Progenitor cell of endocrine pancreas (in vitro differentiated cells): ENCODE measurements at regions not wholly inside any gene's neighbourhood (a gene's known extent, or its start where the extent isn't known, plus 50 kb on each side); places are given as distances from the start of the nearest gene placed in this dataset.
A peak's percentile ranks its signal among the peaks of the same experiment; 100 is the strongest.

Experiments used
- DNase-seq: peaks from one replicate; pipeline ENCODE4 v3.0.0; 2021; ENCODE audit warnings: low spot score; ENCODE audit not compliant: unreplicated experiment
- H3K27ac Mint-ChIP-seq: 2 replicates; pipeline ENCODE4 v1.8.0; 2021; ENCODE audit warnings: mild to moderate bottlenecking, moderate library complexity, mixed read lengths
- H3K27me3 Mint-ChIP-seq: 2 replicates; pipeline ENCODE4 v1.8.0; 2021; ENCODE audit warnings: mixed read lengths
- H3K36me3 Mint-ChIP-seq: 2 replicates; pipeline ENCODE4 v1.8.0; 2022; ENCODE audit warnings: mixed read lengths; ENCODE audit not compliant: insufficient read depth
- H3K4me1 Mint-ChIP-seq: 2 replicates; pipeline ENCODE4 v1.8.0; 2021; ENCODE audit warnings: low read depth, mixed read lengths
- H3K4me3 Mint-ChIP-seq: 2 replicates; pipeline ENCODE4 v1.8.0; 2021; ENCODE audit warnings: low read depth, mild to moderate bottlenecking, moderate library complexity, mixed read lengths
- H3K9me3 Mint-ChIP-seq: 2 replicates; pipeline ENCODE4 v1.8.0; 2021; ENCODE audit warnings: low read depth, mixed read lengths
- CTCF ChIP-seq: fragments of 200-600 bp; sonication (generic); IDR thresholded peaks from one replicate; pipeline ENCODE4 v1.5.0; 2021; ENCODE audit warnings: antibody characterized with exemption, mild to moderate bottlenecking; ENCODE audit not compliant: unreplicated experiment

GRCh38 chr7:131618391-131618790 is 62.0 kb upstream of the PODXL start:
- TF ChIP-seq CTCF, result no peak
- Mint-ChIP-seq H3K27me3 (peaks cover 33% of the 10 kb centered on the region), H3K4me3 (no peak overlapping the region), H3K36me3 (no peaks in the 10 kb centered on the region), H3K4me1 (peaks cover 2% of the 10 kb centered on the region), H3K27ac (no peak overlapping the region), H3K9me3 (no peaks in the 10 kb centered on the region)
- DNase-seq, result no peak

GRCh38 chr7:131616487-131617200 is 60.2 kb upstream of the PODXL start:
- Mint-ChIP-seq H3K27ac (peak overlapping the region; percentile 19), H3K36me3 (no peaks in the 10 kb centered on the region), H3K9me3 (no peaks in the 10 kb centered on the region), H3K4me1 (no peaks in the 10 kb centered on the region), H3K4me3 (no peak overlapping the region), H3K27me3 (peaks cover 26% of the 10 kb centered on the region)
- DNase-seq, result no peak
- no peak for TF ChIP-seq CTCF

- no peaks in the 10 kb centered on the region for H3K9me3 Mint-ChIP-seq
- H3K27ac Mint-ChIP-seq, result no peak overlapping the region
- no peak for TF ChIP-seq CTCF
- no peaks in the 10 kb centered on the region for H3K4me1 Mint-ChIP-seq
- H3K36me3 Mint-ChIP-seq, result no peaks in the 10 kb centered on the region
- no peak overlapping the region for H3K4me3 Mint-ChIP-seq
- no peak for DNase-seq
- H3K27me3 Mint-ChIP-seq, result peaks cover 13% of the 10 kb centered on the region
These were observed 57.5 kb upstream of the PODXL start for GRCh38 chr7:131613909-131614308.

GRCh38 chr7:131610007-131610406 is 53.6 kb upstream of the PODXL start:
- no peak overlapping the region for H3K27ac Mint-ChIP-seq
- H3K4me3 Mint-ChIP-seq, result no peak overlapping the region
- H3K9me3 Mint-ChIP-seq, result no peaks in the 10 kb centered on the region
- no peaks in the 10 kb centered on the region for H3K36me3 Mint-ChIP-seq
- H3K4me1 Mint-ChIP-seq, result peaks cover 5% of the 10 kb centered on the region
- TF ChIP-seq CTCF, result no peak
- no peak for DNase-seq
- H3K27me3 Mint-ChIP-seq, result peaks cover 25% of the 10 kb centered on the region

- no peaks in the 10 kb centered on the region for H3K36me3 Mint-ChIP-seq
- DNase-seq, result no peak
- H3K4me3 Mint-ChIP-seq, result no peak overlapping the region
- peaks cover 33% of the 10 kb centered on the region for H3K27me3 Mint-ChIP-seq
- peaks cover 5% of the 10 kb centered on the region for H3K4me1 Mint-ChIP-seq
- no peak for TF ChIP-seq CTCF
- no peak overlapping the region for H3K27ac Mint-ChIP-seq
- H3K9me3 Mint-ChIP-seq, result no peaks in the 10 kb centered on the region
These were observed 51.7 kb upstream of the PODXL start for GRCh38 chr7:131608116-131608500.
